ENCODE measurements at regions not wholly inside any gene's neighbourhood (a gene's known extent, or its start where the extent isn't known, plus 50 kb on each side); places are given as distances from the start of the nearest gene placed in this dataset.
A peak's percentile ranks its signal among the peaks of the same experiment; 100 is the strongest.

- no peak overlapping the region for H3K4me3 ChIP-seq (replicated peaks; ENCODE audit: low read depth, low read length)
- TF ChIP-seq, protein P1, sequence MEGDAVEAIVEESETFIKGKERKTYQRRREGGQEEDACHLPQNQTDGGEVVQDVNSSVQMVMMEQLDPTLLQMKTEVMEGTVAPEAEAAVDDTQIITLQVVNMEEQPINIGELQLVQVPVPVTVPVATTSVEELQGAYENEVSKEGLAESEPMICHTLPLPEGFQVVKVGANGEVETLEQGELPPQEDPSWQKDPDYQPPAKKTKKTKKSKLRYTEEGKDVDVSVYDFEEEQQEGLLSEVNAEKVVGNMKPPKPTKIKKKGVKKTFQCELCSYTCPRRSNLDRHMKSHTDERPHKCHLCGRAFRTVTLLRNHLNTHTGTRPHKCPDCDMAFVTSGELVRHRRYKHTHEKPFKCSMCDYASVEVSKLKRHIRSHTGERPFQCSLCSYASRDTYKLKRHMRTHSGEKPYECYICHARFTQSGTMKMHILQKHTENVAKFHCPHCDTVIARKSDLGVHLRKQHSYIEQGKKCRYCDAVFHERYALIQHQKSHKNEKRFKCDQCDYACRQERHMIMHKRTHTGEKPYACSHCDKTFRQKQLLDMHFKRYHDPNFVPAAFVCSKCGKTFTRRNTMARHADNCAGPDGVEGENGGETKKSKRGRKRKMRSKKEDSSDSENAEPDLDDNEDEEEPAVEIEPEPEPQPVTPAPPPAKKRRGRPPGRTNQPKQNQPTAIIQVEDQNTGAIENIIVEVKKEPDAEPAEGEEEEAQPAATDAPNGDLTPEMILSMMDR (IDR thresholded peaks at IDR 0.05; ENCODE audit: low read length, missing control alignments), result no peak
- no peak for DNase-seq (ENCODE audit: low read depth)
Observed at GRCh38 chr5:67746103-67746502, 469.5 kb upstream of the PIK3R1 start.

DNA sequence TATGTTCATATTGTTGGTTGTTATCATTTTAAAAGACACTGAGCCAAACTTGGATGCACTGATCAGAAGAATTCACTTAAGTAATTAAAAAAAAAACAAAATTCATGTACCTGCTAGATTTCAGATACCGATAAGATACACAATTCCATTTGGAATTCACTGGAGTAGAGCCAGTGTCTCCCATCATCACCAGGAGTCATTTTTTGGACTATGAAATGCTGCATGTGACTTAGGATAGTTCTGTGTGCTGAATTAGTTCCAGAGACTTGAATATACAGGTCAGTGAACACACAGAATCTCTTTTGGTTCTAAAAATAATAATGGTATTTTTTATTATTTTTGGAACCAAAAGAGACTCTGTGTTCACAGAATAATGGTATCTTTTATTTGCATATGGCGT lies 482.6 kb upstream of the PIK3R1 start:
- H3K4me3 ChIP-seq (replicated peaks; ENCODE audit: low read depth, low read length), result no peak overlapping the region
- TF ChIP-seq, protein P1 (IDR thresholded peaks at IDR 0.05; ENCODE audit: low read length, missing control alignments), result no peak
- no peak for DNase-seq (ENCODE audit: low read depth)

DNA sequence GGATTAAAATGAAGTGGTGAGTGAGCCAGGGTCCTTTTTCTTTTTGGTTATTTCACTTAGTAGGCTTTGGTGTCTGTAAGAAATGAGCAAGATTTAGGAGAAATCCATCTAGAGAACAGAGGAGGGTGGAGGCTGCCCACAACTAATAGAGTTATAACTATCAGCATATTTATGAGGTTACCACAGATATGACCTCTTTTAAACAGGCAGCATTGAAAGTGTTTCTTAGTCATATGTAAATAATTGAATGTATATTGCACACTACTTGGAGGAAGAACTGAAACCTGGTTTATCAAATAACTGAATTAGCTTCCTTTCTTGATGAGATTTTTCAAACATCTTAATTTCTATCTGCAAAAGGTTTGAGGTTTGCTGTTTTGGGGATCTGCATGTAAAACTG lies 483.1 kb upstream of the PIK3R1 start:
- no peak for DNase-seq (ENCODE audit: low read depth)
- TF ChIP-seq, protein P1 (IDR thresholded peaks at IDR 0.05; ENCODE audit: low read length, missing control alignments), result no peak
- no peak overlapping the region for H3K4me3 ChIP-seq (replicated peaks; ENCODE audit: low read depth, low read length)

DNA sequence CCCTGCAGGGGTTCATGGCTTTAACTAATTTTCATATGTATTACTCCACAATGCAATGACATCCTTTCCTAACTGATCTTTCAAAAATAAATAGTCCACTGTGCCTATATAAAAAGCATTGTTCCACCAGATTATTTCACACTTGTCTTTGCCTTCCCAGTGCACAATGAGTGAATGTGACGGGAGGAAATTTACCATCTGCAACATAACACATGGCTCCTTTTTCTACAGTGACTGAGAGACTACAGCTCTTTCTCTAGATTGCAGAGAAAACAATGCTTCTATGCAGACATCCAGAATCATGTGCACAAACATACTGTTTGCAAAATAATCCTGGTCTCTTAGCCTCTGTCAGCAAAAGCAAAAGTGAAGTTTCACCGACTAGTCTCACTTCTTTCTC lies 483.7 kb upstream of the PIK3R1 start:
- H3K4me3 ChIP-seq (replicated peaks; ENCODE audit: low read depth, low read length), result no peak overlapping the region
- DNase-seq (ENCODE audit: low read depth), result no peak
- TF ChIP-seq, protein P1 (IDR thresholded peaks at IDR 0.05; ENCODE audit: low read length, missing control alignments), result no peak

DNA sequence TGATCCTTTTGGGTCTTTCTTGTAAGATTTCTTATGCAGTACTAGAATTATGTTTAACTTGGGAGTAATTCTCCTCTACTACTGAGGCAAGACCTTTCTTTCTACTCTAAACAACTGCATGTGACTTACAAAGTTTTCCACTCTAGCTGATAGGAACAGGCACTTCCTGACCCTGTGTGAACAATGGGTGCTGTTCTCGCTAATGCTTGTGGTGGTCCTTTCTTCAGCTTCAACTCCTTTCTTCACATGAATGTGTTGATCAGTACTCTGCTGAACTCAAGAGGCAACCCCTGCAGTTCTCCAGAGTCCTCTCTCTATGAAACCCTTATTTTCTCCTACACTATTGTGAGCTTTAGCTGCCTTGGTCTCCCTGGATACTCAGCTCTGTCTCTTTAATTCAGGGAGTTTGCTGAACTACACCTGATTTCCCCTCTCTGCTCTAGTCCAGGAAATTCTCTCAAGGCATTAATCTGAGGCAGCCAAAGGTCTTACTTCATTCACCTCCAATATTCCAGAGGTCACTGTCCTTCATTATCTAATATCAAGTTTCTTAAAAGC lies 484.6 kb upstream of the PIK3R1 start:
- TF ChIP-seq, protein P1 (IDR thresholded peaks at IDR 0.05; ENCODE audit: low read length, missing control alignments), result no peak
- DNase-seq (ENCODE audit: low read depth), result no peak
- H3K4me3 ChIP-seq (replicated peaks; ENCODE audit: low read depth, low read length), result no peak overlapping the region

DNA sequence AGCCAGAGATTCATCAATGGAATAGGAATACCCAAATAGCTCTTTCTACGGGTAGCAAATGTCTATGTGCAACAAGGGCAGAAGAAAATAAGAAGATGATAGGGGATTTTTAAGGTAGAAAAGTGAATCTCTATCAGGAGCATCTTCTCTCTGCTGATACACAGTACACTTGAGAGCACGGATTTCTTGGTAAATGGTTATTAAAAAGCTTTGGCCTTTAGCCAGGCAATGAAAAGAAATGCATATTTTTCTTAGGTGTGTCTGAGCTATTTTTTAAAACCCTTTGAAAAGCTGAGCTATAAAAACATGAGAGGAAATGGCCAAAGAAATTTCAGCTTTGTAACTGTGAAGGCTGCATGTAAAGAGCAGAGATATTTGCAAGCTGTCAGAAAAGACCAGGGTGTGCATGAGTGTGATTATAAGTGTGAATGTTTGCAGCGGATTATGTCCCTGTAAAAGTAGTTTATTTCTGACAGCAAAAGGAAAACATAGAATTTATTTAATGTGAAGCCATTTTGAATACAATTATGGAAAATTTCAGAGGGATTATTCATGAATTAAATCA lies 487.1 kb upstream of the PIK3R1 start:
- no peak overlapping the region for H3K4me3 ChIP-seq (replicated peaks; ENCODE audit: low read depth, low read length)
- DNase-seq (ENCODE audit: low read depth), result no peak
- TF ChIP-seq, protein P1 (IDR thresholded peaks at IDR 0.05; ENCODE audit: low read length, missing control alignments), result no peak

GRCh38 chr5:67725604-67726003 lies 490.0 kb upstream of the PIK3R1 start:
- H3K4me3 ChIP-seq (replicated peaks; ENCODE audit: low read depth, low read length), result no peak overlapping the region
- TF ChIP-seq, protein P1 (IDR thresholded peaks at IDR 0.05; ENCODE audit: low read length, missing control alignments), result no peak
- DNase-seq (ENCODE audit: low read depth), result peak; percentile 22
